OCI-M2 (cell line): ENCODE measurements at regions not wholly inside any gene's neighbourhood (a gene's known extent, or its start where the extent isn't known, plus 50 kb on each side); places are given as distances from the start of the nearest gene placed in this dataset.

Experiments used
- DNase-seq: peaks from one replicate; lab custom pipeline; 2025; ENCODE audit not compliant: unreplicated experiment; lab: John Stamatoyannopoulos, UW

GRCh38 chr18:46265196-46266156 lies 161.3 kb downstream of the HAUS1 start:
- DNase-seq, result no peak

- DNase-seq, result no peak
These were observed 162.3 kb downstream of the HAUS1 start for GRCh38 chr18:46266473-46266872.

- no peak for DNase-seq
These were observed 164.5 kb downstream of the HAUS1 start for GRCh38 chr18:46268671-46269070.

GRCh38 chr18:46269275-46269674 lies 165.1 kb downstream of the HAUS1 start:
- DNase-seq, result no peak

- DNase-seq, result no peak
These were observed 167.3 kb downstream of the HAUS1 start for GRCh38 chr18:46271488-46271887.

- no peak for DNase-seq
These were observed 169.7 kb downstream of the HAUS1 start for GRCh38 chr18:46273861-46274260.

GRCh38 chr18:46274266-46274665 lies 170.1 kb downstream of the HAUS1 start:
- DNase-seq, result no peak

DNA sequence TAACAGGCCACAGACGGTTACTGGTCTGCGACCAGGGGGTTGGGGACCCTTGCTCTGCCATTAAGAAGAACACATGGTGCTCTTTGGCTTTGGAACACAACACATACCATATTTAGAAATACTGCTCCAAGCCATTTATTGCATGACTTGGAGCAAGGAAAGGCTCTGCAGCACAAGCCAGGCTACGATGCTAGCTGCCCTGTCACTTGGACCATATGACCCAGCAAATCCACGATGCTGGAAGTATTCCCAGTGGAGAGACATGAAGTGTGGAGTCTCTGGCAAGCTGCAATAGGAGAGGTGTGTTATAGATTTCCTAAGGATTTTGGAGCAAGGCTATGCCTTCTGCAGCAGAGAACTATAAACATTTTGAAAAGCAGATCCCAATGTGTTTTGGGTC lies 171.2 kb downstream of the HAUS1 start:
- DNase-seq, result no peak

GRCh38 chr18:46276748-46277147 lies 172.6 kb downstream of the HAUS1 start:
- no peak for DNase-seq

- DNase-seq, result no peak
These were observed 174.6 kb downstream of the HAUS1 start for GRCh38 chr18:46278481-46279465.

DNA sequence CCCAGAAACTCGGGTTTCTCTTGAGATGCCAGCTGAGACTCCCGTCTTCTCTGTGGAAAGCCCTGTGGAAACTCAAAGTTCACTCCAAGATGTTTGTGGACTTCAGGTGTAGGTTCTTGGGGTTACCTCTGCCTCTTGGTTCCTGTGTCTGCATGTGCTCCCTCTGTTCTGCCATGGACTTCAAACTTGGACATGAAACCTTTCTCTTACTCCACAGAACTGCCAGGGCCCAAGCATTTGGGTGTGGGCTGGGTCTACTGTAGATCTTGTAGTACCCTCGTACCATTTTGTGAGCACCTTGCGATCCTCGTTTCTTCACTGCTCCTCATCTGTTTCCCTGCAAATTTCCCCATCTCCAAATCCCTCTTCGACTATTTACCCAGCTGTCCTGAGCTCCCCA lies 175.5 kb downstream of the HAUS1 start:
- no peak for DNase-seq

GRCh38 chr18:46281185-46282176 lies 177.3 kb downstream of the HAUS1 start:
- peak; percentile 15 for DNase-seq

- no peak for DNase-seq
These were observed 178.0 kb downstream of the HAUS1 start for GRCh38 chr18:46282177-46282570.

GRCh38 chr18:46282646-46283045 lies 178.5 kb downstream of the HAUS1 start:
- DNase-seq, result no peak

DNA sequence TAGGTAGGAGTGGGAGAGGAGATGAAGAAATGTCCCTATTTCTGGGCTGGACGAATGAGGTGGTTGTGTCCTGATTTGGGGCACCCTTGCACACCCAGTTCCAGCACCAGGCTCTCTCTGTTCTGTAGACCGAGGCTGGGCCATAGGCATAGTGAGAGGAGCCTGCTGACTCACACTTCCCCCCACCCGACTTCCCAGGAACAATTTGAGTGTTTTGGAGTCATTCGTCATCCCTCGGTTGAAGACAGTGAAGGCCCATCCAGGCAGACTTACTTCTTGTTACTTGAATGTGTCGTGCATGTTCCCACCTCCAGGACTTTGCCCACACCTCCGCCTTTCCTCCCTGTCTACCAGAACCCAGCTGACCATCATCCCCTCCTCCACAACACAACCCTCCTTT lies 179.1 kb downstream of the HAUS1 start:
- DNase-seq, result no peak

GRCh38 chr18:46283895-46284295 lies 179.7 kb downstream of the HAUS1 start:
- DNase-seq, result no peak

- no peak for DNase-seq
These were observed 185.3 kb downstream of the HAUS1 start for GRCh38 chr18:46289463-46289862.

DNA sequence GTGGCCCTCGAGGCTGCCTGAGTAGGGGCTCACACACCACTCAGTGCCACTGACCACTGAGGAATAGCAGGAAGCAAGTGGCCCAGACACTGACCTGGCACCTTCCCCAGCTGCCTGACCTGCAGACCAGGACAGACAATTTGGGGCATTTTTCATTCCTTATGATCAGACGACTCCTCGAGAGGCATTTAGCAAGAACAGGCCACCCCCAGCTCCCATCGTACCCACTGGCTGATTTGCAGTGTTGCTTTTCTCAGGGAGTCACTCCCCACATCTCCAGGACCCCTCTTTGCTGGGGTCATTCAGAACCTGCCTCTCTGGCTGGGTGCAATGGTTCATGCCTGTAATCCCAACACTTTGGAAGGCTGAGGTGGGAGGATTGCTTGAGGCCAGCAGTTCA lies 185.7 kb downstream of the HAUS1 start:
- DNase-seq, result no peak

DNA sequence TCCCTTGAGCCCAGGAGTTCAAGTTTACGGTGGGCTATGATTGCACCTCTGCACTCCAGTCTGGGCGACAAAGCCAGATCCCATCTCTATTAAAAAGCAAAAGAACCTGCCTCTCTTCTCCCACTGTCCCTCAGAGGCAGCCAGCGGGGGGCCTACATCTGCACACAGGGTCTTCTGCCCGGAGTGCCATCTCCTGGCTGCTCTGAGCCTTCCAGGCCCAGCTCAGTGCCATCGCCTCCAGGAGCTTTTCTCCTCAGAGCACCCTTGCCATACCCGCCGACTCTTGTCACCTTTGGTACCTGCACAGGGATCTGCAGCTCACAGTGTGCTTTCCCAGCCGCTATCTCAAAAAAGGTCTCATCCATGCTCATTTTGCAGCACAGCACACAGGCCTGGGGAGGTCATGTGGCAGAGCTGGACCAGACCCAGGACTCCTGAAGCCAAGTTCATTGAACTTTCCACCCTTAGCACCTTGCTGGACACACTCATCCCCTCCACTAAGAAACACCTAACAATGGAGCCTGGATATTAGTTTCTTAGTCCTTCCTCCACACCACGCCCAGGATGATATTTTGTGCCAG lies 186.3 kb downstream of the HAUS1 start:
- no peak for DNase-seq

- DNase-seq, result no peak
These were observed 187.0 kb downstream of the HAUS1 start for GRCh38 chr18:46291149-46291548.
